Activated CD8-positive, alpha-beta memory T cell treated with anti-CD3 and anti-CD28 coated beads for 36 hours (primary cell): ENCODE measurements at regions not wholly inside any gene's neighbourhood (a gene's known extent, or its start where the extent isn't known, plus 50 kb on each side); places are given as distances from the start of the nearest gene placed in this dataset.

Experiments used
- CTCF ChIA-PET: fragments of 350-600 bp; sonication (Branson Sonifier 250); formaldehyde crosslinking; loops from one replicate; lab custom pipeline; 2021; ENCODE audit warnings: antibody characterized with exemption; lab: Charles Lee
- POLR2A ChIA-PET: fragments of 350-600 bp; sonication (Branson Sonifier 250); formaldehyde crosslinking; loops from one replicate; lab custom pipeline; 2021; ENCODE audit warnings: antibody characterized with exemption; lab: Charles Lee

DNA sequence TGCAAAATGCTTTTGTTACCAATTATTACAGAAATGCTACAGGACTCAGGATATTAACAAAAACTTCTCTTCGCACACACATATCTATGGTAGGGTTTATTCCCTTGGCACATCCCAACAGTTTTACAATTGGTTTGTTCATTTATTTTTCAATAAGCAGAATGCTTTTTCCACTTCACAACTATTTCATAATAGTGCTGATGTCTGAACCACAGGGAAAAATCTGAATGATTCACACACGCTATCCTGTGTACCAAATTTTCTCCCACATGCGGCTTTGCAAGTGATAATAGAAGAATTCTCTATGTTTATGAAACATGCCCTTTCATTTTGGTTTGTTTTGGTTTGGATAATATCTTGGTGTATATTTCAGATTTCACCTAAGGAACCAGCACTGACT is 725.7 kb upstream of the TENM3 start:
- CTCF ChIA-PET, result no interaction called here
- POLR2A ChIA-PET, result no interaction called here

- ChIA-PET POLR2A (no interaction called here), CTCF (no interaction called here)
Measured at GRCh38 chr4:181520790-181521189, 722.4 kb upstream of the TENM3 start.

GRCh38 chr4:181523973-181524372 is 719.2 kb upstream of the TENM3 start:
- ChIA-PET CTCF (no interaction called here), POLR2A (no interaction called here)

GRCh38 chr4:181524499-181524898 is 718.7 kb upstream of the TENM3 start:
- POLR2A ChIA-PET, result no interaction called here
- CTCF ChIA-PET, result no interaction called here

GRCh38 chr4:181525634-181526033 is 717.6 kb upstream of the TENM3 start:
- ChIA-PET POLR2A (no interaction called here), CTCF (no interaction called here)

DNA sequence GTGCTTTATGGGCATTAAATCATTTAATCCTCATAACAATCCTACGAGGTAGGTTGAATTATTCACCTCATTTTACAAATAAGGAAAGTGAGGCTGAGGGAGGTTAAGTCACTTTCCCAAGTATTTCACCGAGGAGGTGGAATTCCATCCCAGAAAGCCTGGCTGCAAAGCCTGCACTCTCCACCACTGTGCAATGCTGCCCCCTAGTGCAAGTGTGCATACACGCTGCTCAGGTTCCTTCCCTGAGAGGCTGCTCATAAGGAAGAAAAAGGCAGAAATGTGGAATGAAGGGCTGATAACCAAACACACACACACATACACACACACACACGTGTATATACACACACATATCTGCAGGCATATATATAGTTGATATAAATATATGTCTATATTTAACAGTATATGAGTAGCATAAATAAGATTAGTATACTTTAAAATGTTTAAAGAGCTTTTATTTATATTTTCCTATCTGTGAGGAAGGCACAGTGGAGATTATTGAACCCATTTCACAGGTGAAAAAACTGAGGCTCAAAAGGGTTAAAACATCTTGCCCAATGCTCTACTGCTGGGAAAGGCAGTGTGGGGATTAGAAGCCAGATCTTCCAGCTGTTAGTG is 714.5 kb upstream of the TENM3 start:
- ChIA-PET POLR2A (no interaction called here), CTCF (interaction anchor here (1.0 kb wide), 1 partner anchor 357 kb away, joined by 5 read pairs; no protein-coding TSS in a partner anchor)

GRCh38 chr4:181529537-181529936 is 713.7 kb upstream of the TENM3 start:
- ChIA-PET POLR2A (no interaction called here), CTCF (no interaction called here)

GRCh38 chr4:181536196-181536746 is 706.9 kb upstream of the TENM3 start:
- POLR2A ChIA-PET, result no interaction called here

GRCh38 chr4:181536811-181537434 is 706.3 kb upstream of the TENM3 start:
- POLR2A ChIA-PET, result no interaction called here

More at GRCh38 chr4:181536196-181536746, 706.9 kb upstream of the TENM3 start:
- CTCF ChIA-PET, result no interaction called here

GRCh38 chr4:181538431-181538830 is 704.8 kb upstream of the TENM3 start:
- ChIA-PET POLR2A (no interaction called here), CTCF (no interaction called here)

More at GRCh38 chr4:181536811-181537434, 706.3 kb upstream of the TENM3 start:
- CTCF ChIA-PET, result no interaction called here

- ChIA-PET CTCF (no interaction called here), POLR2A (no interaction called here)
Measured at GRCh38 chr4:181541396-181541795, 701.8 kb upstream of the TENM3 start.

DNA sequence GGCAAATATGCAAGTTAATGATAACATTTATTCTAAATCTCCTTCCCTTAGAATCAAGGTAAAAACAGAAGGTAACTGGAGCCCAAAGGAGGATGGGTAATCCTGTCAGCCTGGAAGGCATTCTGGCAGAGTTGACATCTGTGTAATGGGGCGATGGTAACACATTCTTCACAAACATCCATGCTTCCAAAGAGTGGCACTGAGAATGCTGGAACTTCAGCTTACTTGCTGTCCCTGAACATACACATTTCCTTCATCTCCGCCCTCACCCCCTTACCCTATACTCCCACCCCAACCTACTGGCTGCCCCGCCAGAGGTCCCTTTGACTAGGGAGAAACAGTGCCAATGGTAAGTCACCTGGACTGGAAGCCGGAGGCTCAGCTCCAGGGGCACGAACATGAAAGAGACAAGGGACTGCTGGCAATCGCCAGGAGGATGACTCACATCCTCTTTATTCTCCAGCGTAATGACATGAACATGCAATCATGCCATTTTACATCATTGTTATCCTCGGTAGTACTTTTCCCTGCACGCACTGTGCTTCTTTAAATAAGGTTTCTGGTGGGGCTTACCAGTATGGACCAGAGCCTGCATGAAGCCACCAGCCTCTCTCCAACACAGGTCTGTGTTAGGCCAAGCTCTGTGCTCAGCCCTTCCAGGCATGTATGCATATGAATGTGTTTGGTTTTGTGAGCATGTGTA is 694.2 kb upstream of the TENM3 start:
- ChIA-PET POLR2A (no interaction called here), CTCF (no interaction called here)

DNA sequence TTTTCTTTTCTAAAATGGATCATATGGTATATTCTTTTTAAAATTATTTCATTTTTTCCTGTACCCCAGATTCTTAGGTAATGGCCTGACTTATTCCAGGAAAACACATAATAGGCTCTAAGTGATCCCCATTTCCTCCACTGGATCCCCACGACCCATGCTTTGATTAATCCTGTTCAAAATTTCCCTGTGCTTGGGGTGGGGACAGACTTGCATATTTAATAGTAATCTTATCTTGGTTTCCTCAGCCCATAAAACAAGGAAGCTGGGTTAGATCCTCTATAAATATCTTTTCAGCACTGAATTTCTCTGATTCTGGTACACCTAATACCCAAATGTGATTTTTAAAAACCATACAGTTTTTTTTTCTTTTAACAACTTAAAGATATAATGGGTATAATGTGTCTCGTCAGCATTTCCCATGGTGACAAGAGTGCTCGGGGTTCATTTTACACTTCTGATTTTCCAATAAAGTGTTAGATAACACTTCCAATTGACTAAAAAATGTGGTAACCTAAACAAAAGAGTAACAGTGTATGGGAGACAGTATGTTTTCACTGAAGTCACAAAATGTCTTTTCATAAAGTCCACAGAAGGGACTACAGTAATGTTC is 693.5 kb upstream of the TENM3 start:
- ChIA-PET CTCF (no interaction called here), POLR2A (no interaction called here)

- CTCF ChIA-PET, result no interaction called here
- POLR2A ChIA-PET, result no interaction called here
Measured at GRCh38 chr4:181550381-181550780, 692.8 kb upstream of the TENM3 start.

DNA sequence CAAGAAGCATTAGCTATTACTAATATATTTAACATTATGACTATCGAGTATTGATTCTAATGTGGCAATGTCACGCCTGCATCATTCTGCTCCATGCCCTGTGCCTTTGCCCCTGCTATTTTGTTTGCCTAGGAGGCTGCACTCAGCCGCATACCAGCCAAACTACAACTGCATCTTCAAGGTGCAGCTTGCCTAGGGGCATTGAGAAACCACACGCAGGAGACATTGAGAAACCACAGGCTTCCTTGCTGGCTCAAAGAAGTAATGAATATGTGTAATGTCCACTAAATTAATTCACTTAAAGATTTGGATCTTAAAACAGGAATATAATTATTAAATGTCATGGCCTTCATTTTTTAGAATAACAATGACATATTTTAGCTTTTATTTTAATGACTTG is 683.6 kb upstream of the TENM3 start:
- POLR2A ChIA-PET, result no interaction called here
- CTCF ChIA-PET, result no interaction called here

DNA sequence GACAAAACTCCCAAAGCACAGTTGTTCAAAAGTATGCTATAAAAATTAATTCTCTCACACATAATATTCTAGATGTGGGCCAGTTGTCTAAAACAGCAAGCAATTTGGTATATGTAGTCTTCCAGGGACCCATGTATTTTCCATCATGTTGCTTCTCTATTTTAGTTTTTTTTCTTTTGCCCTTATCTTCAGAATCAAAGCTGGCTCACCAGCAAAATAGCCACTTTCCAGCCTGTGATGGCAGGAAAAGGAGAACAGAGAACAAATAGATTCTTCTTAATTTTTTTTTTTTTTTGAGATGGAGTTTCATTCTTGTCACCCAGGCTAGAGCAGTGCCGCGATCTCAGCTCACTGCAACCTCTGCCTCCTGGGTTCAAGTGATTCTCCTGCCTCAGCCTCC is 680.8 kb upstream of the TENM3 start:
- POLR2A ChIA-PET, result no interaction called here
- CTCF ChIA-PET, result no interaction called here

DNA sequence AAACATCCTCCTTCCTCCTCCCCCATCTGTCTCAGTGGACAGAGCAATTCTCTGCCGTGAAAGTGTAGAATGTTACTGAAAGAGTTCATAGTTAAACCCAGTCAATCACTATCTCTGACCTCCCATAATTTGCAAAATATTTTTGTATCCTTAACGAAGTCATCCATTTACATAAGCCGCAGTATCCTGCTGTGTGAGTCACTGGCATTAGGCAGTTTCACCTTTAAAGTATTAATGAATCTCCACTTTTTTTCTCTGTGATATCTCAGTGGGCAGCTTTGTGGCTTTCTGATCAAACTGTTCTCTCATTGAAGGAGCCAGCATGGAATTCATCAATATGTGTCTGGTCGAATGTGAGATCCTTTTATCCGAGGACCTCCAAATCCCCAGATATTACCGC is 678.6 kb upstream of the TENM3 start:
- ChIA-PET POLR2A (no interaction called here), CTCF (no interaction called here)

DNA sequence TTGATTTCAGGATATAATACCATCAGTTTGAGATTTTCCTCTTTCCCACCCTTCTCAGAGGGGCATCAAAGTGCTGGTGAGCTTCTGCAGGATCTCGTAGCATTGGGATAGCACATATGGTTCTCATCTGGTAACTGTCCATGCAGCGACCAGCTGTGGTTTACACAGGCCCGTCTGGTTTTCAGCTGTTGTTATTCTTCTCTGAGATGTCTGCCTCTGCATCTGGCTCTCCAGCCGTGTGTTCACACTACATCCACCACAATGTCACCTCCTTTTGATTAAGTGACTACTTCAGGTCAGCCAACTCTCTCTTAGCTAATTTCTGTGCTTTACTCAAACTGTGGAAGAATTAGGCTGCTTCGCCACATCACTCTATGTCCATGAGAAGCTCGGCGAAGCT is 676.7 kb upstream of the TENM3 start:
- ChIA-PET CTCF (no interaction called here), POLR2A (no interaction called here)

DNA sequence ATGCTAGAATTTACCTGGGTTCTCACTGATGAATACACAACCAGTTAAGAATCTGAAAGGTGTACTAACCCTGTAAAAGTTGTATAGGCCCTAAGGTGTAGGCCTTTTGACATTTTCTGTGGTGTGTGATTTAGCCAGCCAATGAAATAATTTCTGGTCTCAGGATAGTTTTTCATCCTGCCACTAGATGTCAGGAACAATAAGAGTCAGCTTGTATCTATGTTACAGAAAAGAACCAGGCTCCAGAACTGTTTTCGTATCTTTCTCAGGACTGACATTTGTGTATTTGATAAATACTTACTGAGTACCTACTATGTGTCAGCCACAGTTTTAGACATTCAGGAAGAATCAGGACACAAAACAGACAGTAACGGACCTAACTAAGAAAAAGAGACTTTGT is 673.6 kb upstream of the TENM3 start:
- CTCF ChIA-PET, result no interaction called here
- POLR2A ChIA-PET, result no interaction called here

GRCh38 chr4:181578911-181579310 is 664.3 kb upstream of the TENM3 start:
- POLR2A ChIA-PET, result no interaction called here
- CTCF ChIA-PET, result no interaction called here
